HG02870 (cell line): ENCODE measurements at regions not wholly inside any gene's neighbourhood (a gene's known extent, or its start where the extent isn't known, plus 50 kb on each side); places are given as distances from the start of the nearest gene placed in this dataset.
"Not testable (repeated sequence)": the region's sequence is repeated elsewhere in the genome, so short reads cannot be mapped to it uniquely, and the experiment has no call there.

Experiments
- ATAC-seq: cut with Tn5 transposase; IDR thresholded peaks from one replicate; pipeline ENCODE4 v1.9.1; 2021; ENCODE audit warnings: mild to moderate bottlenecking, moderate library complexity; ENCODE audit not compliant: unreplicated experiment

- no peak for ATAC-seq
These were observed 325.3 kb upstream of the ADAMTS9 start for GRCh38 chr3:65013053-65013452.

- ATAC-seq, result no peak
These were observed 318.5 kb upstream of the ADAMTS9 start for GRCh38 chr3:65006300-65006739.

GRCh38 chr3:65005486-65005885, 317.7 kb upstream of the ADAMTS9 start:
- no peak for ATAC-seq

- no peak for ATAC-seq
These were observed 317.0 kb upstream of the ADAMTS9 start for GRCh38 chr3:65004795-65005295.

GRCh38 chr3:65004306-65004705, 316.5 kb upstream of the ADAMTS9 start:
- ATAC-seq, result no peak

- ATAC-seq, result not testable (repeated sequence)
These were observed 313.3 kb upstream of the ADAMTS9 start for GRCh38 chr3:65001119-65001518.

- ATAC-seq, result no peak
These were observed 310.5 kb upstream of the ADAMTS9 start for GRCh38 chr3:64998317-64998716.

GRCh38 chr3:64995857-64996551, 308.2 kb upstream of the ADAMTS9 start:
- ATAC-seq, result no peak

- no peak for ATAC-seq
These were observed 306.0 kb upstream of the ADAMTS9 start for GRCh38 chr3:64993781-64994180.

- ATAC-seq, result no peak
These were observed 304.9 kb upstream of the ADAMTS9 start for GRCh38 chr3:64992530-64993285.

GRCh38 chr3:64988188-64988587, 300.4 kb upstream of the ADAMTS9 start:
- ATAC-seq, result no peak

- no peak for ATAC-seq
These were observed 299.9 kb upstream of the ADAMTS9 start for GRCh38 chr3:64987726-64988125.

- ATAC-seq, result no peak
These were observed 297.3 kb upstream of the ADAMTS9 start for GRCh38 chr3:64985072-64985471.

- no peak for ATAC-seq
These were observed 296.0 kb upstream of the ADAMTS9 start for GRCh38 chr3:64983583-64984359.

- ATAC-seq, result no peak
These were observed 289.7 kb upstream of the ADAMTS9 start for GRCh38 chr3:64977308-64978100.

GRCh38 chr3:64976456-64976855, 288.7 kb upstream of the ADAMTS9 start:
- no peak for ATAC-seq

GRCh38 chr3:64975147-64975546, 287.3 kb upstream of the ADAMTS9 start:
- no peak for ATAC-seq

GRCh38 chr3:64974401-64974800, 286.6 kb upstream of the ADAMTS9 start:
- ATAC-seq, result no peak

GRCh38 chr3:64972793-64973192, 285.0 kb upstream of the ADAMTS9 start:
- ATAC-seq, result peak; percentile 83

- ATAC-seq, result no peak
These were observed 283.8 kb upstream of the ADAMTS9 start for GRCh38 chr3:64971602-64972001.

GRCh38 chr3:64970634-64971033, 282.8 kb upstream of the ADAMTS9 start:
- ATAC-seq, result no peak
